ENCODE measurements at regions not wholly inside any gene's neighbourhood (a gene's known extent, or its start where the extent isn't known, plus 50 kb on each side); places are given as distances from the start of the nearest gene placed in this dataset.

DNA sequence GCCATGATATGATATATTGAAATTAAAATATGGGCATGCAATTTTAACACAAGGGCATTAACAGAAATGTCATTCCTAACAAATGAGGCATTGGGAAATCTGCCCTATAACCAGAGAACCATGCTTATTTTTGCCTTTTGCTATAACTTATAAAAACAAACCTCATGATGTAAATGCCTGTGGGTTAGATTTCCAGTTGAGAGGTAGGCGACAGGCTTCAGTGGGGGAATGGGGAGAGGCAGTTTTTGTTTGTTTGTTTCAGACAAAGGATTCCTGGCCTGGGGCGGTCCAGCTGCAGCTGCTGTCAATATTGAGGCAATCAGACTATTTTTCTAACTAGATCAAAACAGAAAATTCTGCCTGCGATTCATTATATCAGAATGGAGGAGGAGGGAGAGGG, 490.4 kb upstream of the CFAP20DC start:
- DNase-seq: no peak

GRCh38 chr3:59538753-59539432, 489.1 kb upstream of the CFAP20DC start:
- no peak for DNase-seq

DNA sequence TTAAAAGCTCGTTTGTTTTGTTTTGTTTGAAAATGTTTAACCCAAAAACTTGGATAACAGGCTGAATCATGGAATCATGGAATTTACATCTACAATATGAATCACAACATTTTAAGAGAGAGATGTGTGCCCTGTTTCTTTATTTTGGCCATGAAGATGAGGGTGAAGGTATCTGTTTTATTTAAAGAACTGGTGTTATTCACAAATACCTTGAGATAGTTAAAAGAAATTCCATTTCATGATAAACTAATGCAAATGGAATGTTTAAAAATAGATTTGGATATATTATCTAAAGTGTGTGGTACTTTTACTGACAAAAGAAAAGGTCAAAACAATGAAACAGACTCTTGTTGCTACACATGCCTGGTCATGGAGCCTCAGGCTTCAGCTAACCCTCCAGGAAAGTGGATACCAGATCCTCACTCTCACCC, 486.0 kb upstream of the CFAP20DC start:
- DNase-seq: no peak

- no peak for DNase-seq
Measured at GRCh38 chr3:59531994-59532393, 482.2 kb upstream of the CFAP20DC start.

DNA sequence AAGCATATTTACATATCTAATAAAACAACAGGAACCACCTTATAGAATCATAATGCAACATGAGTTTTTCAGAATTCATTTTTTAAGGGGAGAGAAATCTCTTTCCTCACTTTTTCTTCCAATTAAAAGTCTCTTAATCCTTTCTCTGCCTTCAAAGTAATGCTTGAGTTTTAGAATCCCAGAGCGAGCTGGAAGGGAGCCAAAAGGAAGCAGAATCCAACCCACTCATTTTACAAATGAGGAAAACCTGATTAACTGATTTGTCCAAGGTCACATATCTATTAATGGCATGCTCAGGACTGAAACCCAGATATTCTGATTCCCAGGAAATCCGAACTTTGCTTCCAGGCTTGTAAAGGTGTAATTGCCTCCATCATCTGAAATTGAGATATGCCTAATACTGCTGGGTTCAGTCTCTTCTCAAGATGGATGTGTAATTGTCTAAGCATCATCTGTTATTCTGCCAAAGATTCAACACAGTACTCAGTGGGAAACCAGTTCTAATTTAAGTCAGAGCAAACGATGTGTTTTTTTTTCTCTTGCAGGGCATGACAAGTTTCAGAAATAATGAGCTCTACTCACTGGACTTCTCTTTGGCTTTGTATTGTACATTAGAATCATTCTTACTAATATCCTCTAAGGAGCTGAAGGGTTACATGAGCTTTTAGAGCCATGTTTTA, 481.4 kb upstream of the CFAP20DC start:
- no peak for DNase-seq

GRCh38 chr3:59528251-59528650, 478.4 kb upstream of the CFAP20DC start:
- no peak for DNase-seq

DNA sequence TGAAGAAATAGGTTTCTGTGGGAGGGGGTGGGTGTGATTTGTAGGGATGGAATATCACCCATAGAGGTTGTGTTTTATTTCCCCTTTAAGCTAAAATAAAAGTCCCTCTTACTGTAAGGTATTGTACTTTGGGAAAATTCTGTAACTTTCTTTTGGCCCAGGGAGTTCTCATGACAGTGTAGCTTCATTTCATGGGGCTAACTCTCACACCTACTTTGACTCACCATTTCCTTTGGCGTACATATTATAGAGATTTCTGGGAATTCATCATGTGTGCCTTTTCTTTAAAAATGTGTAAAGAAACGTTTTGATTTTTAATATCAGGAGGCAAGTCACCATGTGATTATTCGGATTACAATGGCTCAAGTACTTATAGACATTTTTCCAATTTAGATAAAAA, 477.7 kb upstream of the CFAP20DC start:
- no peak for DNase-seq

- DNase-seq: no peak
Measured at GRCh38 chr3:59526999-59527398, 477.2 kb upstream of the CFAP20DC start.

DNA sequence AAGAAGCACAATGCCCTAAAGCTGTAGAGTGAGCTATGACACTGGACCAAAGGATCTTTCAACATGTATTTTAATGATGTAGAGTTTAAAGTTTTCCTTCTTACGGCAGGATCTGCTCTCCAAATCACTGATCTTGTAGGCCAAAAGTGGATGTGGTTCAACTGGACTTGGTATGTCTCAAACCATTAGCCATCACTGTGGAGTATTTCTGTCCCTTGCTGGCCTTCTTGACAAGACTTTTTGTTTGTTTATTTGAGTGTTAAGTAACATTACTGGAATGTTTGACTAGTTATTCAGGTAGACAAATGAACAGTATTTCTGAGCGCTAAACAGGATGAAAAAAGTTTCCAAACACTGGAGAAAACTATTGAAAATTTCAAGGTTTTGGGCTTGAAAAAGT, 472.7 kb upstream of the CFAP20DC start:
- DNase-seq: no peak

- DNase-seq: no peak
Measured at GRCh38 chr3:59519094-59519493, 469.3 kb upstream of the CFAP20DC start.

DNA sequence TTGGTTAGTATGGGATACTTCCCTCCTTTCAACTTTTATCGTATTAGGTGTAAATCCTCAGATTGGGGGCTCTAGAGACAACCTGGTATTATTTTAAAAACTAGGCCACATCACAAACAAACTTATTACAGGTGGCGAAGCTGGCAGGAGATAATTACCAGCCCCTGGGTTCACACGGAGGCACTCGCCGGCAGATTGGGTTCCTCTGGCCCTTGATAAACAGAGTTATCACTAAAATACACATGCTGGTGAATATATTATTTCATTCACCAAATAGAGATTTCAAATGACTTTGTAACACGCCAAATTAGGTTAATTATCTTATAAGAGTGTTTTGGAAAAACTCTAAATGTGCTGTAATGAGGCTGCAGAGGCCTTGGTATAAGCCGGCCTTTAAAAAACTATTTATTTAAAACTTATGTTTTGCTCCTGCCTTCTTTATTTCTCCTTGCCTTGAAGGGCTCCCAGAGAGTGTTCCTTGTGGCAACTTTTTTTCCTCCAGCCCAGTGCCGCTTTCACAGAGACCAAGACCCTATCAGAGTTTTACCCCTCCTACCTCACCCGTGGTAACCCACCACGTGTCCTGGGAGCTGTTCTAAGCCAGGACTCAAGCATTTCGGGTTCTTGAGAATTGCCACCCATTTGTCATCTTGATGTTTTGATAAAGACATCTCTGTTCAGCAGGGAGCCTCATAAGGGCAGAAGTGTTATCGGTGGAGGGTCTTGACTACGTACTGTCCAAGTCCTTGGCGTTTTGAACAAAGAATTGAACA, 468.6 kb upstream of the CFAP20DC start:
- no peak for DNase-seq

GRCh38 chr3:59517388-59517787, 467.6 kb upstream of the CFAP20DC start:
- DNase-seq: no peak

GRCh38 chr3:59515966-59516365, 466.1 kb upstream of the CFAP20DC start:
- DNase-seq: no peak

- no peak for DNase-seq
Measured at GRCh38 chr3:59514865-59515482, 465.1 kb upstream of the CFAP20DC start.

GRCh38 chr3:59513570-59513969, 463.7 kb upstream of the CFAP20DC start:
- no peak for DNase-seq

- no peak for DNase-seq
Measured at GRCh38 chr3:59512066-59512465, 462.2 kb upstream of the CFAP20DC start.

GRCh38 chr3:59510576-59510975, 460.8 kb upstream of the CFAP20DC start:
- no peak for DNase-seq

DNA sequence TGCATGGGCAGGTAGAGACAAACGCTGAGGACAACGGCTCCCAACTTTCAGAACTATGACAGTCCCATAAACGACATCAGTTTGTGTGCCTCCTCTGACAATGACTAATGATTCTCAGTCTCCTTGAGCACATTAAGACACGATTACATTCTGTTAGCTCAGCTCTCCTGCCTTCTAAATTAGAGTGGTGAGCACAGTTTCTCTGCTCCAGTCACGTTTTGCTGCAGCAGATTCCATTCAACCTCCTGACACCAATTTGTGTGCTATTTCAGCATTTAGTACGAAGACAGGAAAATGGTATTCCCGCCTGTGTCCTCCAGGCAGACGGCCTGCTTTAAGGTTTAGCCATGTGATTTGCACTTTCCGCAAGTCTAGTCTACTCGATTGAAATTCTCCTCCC, 458.4 kb upstream of the CFAP20DC start:
- no peak for DNase-seq

GRCh38 chr3:59506191-59506590, 456.4 kb upstream of the CFAP20DC start:
- no peak for DNase-seq

GRCh38 chr3:59503441-59503840, 453.6 kb upstream of the CFAP20DC start:
- no peak for DNase-seq

DNA sequence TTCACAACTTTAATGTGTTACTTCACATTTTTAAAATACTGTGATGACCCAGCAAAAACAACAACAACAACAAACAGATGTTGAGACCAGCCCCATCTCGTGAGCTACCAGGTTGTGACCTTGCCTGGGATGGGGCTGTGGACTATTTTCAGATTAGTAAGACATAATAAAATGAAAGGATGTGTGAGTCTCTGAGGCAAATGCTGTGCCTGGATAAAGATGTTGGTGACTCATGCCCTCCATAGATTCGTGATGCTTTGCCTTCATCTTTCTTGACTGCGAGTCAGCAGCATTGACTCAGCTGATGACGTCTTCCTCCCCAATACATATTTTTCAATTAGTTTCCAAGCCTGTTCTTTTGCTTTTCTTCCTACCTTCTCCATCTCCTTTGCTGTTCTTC, 453.0 kb upstream of the CFAP20DC start:
- no peak for DNase-seq

DNA sequence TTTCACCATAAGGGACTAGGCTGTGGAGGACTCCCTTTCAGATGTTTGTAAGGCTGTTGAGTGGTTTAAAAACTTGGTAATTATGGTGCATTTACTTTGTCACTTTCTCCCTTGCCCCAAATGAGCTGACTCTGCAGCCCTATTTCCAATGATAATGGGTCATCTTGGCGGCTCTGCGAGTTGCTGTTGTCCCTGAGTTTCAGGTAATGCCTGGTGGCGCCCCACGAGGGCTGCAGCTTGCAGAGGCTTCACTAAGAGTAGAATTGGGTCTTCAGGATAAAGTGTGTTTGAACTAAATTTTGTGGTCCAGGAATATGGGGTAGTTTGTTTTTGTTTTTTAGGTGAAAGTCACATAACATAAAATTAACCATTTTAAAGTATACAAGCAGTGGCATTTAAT, 450.1 kb upstream of the CFAP20DC start:
- no peak for DNase-seq

DNA sequence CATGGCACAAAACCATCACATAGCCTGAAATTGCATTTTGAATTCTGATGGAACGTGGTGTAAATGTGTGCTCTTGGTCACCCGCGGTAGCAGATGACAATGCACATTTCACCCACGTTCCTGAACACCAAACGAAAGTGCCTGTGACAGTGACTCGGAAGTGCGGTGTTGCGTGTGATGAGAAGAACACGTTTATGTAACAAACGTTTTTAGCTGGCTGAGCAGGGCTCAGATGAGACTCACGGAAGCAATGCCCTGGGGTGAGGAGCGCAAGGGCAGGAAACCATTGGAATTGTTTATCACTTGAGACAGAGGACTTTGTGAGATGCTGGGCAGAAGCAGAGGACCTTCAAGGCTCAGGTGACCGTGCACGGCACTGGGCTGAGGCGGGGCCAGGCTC, 449.2 kb upstream of the CFAP20DC start:
- no peak for DNase-seq

GRCh38 chr3:59496250-59496649, 446.4 kb upstream of the CFAP20DC start:
- DNase-seq: no peak
